Peyer's patch (tissue), 4 donors: ENCODE measurements at regions not wholly inside any gene's neighbourhood (a gene's known extent, or its start where the extent isn't known, plus 50 kb on each side); places are given as distances from the start of the nearest gene placed in this dataset.
"Not testable (repeated sequence)": the region's sequence is repeated elsewhere in the genome, so short reads cannot be mapped to it uniquely, and the experiment has no call there.

ENCODE experiments used
- CTCF ChIP-seq, 6 experiments: fragments of 450-650 bp in 4 of 6; fragments of 200-600 bp in 2 of 6; sonication (generic) in 1 of 6; IDR thresholded peaks; one replicate each; pipeline ENCODE4 v1.5.1; 2017 to 2019; ENCODE audit warnings: antibody characterized with exemption in 6 of 6, mild to moderate bottlenecking in 3 of 6, moderate library complexity in 1 of 6
- POLR2A ChIP-seq, 2 donors: fragments of 450-650 bp; IDR thresholded peaks; one replicate each; pipeline ENCODE4 v1.5.1; 2017; ENCODE audit warnings: antibody characterized with exemption in 2 of 2, mild to moderate bottlenecking in 2 of 2, moderate library complexity in 2 of 2

- peak in 1 of 6 experiments; percentile 17 for TF ChIP-seq CTCF (IDR thresholded peaks at IDR 0.05)
- not testable (repeated sequence) for TF ChIP-seq POLR2A (IDR thresholded peaks at IDR 0.05)
Measured at GRCh38 chr9:62801961-62802718, 1612.3 kb downstream of the SPATA31A7 start.
